ENCODE measurements at regions not wholly inside any gene's neighbourhood (a gene's known extent, or its start where the extent isn't known, plus 50 kb on each side); places are given as distances from the start of the nearest gene placed in this dataset.

- TF ChIP-seq, protein P1, sequence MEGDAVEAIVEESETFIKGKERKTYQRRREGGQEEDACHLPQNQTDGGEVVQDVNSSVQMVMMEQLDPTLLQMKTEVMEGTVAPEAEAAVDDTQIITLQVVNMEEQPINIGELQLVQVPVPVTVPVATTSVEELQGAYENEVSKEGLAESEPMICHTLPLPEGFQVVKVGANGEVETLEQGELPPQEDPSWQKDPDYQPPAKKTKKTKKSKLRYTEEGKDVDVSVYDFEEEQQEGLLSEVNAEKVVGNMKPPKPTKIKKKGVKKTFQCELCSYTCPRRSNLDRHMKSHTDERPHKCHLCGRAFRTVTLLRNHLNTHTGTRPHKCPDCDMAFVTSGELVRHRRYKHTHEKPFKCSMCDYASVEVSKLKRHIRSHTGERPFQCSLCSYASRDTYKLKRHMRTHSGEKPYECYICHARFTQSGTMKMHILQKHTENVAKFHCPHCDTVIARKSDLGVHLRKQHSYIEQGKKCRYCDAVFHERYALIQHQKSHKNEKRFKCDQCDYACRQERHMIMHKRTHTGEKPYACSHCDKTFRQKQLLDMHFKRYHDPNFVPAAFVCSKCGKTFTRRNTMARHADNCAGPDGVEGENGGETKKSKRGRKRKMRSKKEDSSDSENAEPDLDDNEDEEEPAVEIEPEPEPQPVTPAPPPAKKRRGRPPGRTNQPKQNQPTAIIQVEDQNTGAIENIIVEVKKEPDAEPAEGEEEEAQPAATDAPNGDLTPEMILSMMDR (IDR thresholded peaks at IDR 0.05; ENCODE audit: extremely low read depth, insufficient read depth, missing control alignments): no peak
- DNase-seq (ENCODE audit: low spot score): no peak
- in situ Hi-C loops (cut with MboI; ENCODE audit: low pct_unique_long_range_greater_than_20kb, low sequenced_read_pairs, unreplicated experiment): no loop called here
Measured at GRCh38 chr6:14271789-14272736, 154.5 kb downstream of the CD83 start.

DNA sequence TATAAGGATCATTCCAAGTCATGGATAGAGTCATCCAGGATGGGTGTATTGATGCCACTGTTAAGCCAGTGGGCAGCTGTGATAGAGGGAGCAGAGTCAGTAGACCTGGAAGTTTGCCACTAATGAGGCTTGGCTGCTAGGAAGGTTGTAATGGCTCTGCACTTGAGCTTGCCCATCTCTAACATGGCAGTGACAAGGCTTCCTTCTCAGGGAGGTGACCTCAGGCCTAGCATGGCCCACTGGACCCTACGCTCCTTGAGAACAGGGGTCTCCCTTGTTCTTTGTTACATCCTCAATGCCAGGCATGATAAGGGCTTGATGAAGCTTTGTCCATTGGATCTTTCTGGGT is 155.1 kb downstream of the CD83 start:
- TF ChIP-seq, protein P1 (IDR thresholded peaks at IDR 0.05; ENCODE audit: extremely low read depth, insufficient read depth, missing control alignments): no peak
- in situ Hi-C loops (cut with MboI; ENCODE audit: low pct_unique_long_range_greater_than_20kb, low sequenced_read_pairs, unreplicated experiment): no loop called here
- DNase-seq (ENCODE audit: low spot score): no peak

GRCh38 chr6:14273191-14273590 is 155.6 kb downstream of the CD83 start:
- in situ Hi-C loops (cut with MboI; ENCODE audit: low pct_unique_long_range_greater_than_20kb, low sequenced_read_pairs, unreplicated experiment): no loop called here

GRCh38 chr6:14274016-14274415 is 156.4 kb downstream of the CD83 start:
- TF ChIP-seq, protein P1 (IDR thresholded peaks at IDR 0.05; ENCODE audit: extremely low read depth, insufficient read depth, missing control alignments): no peak
- in situ Hi-C loops (cut with MboI; ENCODE audit: low pct_unique_long_range_greater_than_20kb, low sequenced_read_pairs, unreplicated experiment): no loop called here
- DNase-seq (ENCODE audit: low spot score): no peak

More at GRCh38 chr6:14273191-14273590, 155.6 kb downstream of the CD83 start:
- no peak for DNase-seq (ENCODE audit: low spot score)
- TF ChIP-seq, protein P1 (IDR thresholded peaks at IDR 0.05; ENCODE audit: extremely low read depth, insufficient read depth, missing control alignments): no peak

GRCh38 chr6:14274546-14275492 is 157.2 kb downstream of the CD83 start:
- TF ChIP-seq, protein P1 (IDR thresholded peaks at IDR 0.05; ENCODE audit: extremely low read depth, insufficient read depth, missing control alignments): no peak
- in situ Hi-C loops (cut with MboI; ENCODE audit: low pct_unique_long_range_greater_than_20kb, low sequenced_read_pairs, unreplicated experiment): no loop called here
- no peak for DNase-seq (ENCODE audit: low spot score)

- in situ Hi-C loops (cut with MboI; ENCODE audit: low pct_unique_long_range_greater_than_20kb, low sequenced_read_pairs, unreplicated experiment): no loop called here
- no peak for DNase-seq (ENCODE audit: low spot score)
- TF ChIP-seq, protein P1 (IDR thresholded peaks at IDR 0.05; ENCODE audit: extremely low read depth, insufficient read depth, missing control alignments): no peak
Measured at GRCh38 chr6:14275493-14275851, 157.9 kb downstream of the CD83 start.

All from GM13977 (cell line).